Hepatocyte (in vitro differentiated cells): ENCODE measurements at regions not wholly inside any gene's neighbourhood (a gene's known extent, or its start where the extent isn't known, plus 50 kb on each side); places are given as distances from the start of the nearest gene placed in this dataset.

Experiments
- EZH2 ChIP-seq: fragments of 200-600 bp; sonication (generic); IDR thresholded peaks from 2 replicates; pipeline ENCODE4 v1.6.1; 2016; ENCODE audit warnings: antibody characterized with exemption, mild to moderate bottlenecking, borderline replicate concordance
- EZH2phosphoT487 ChIP-seq: fragments of 200-600 bp; sonication (generic); IDR thresholded peaks from one replicate; pipeline ENCODE4 v1.6.1; 2018; ENCODE audit warnings: antibody characterized with exemption, mild to moderate bottlenecking, low read depth, moderate library complexity; ENCODE audit not compliant: unreplicated experiment, severe bottlenecking
- TF ChIP-seq, protein P1 (sequence below): fragments of 200-600 bp; sonication (generic); IDR thresholded peaks from 2 replicates; pipeline ENCODE4 v1.5.1; 2016; ENCODE audit warnings: antibody characterized with exemption, mild to moderate bottlenecking; ENCODE audit not compliant: poor library complexity

DNA sequence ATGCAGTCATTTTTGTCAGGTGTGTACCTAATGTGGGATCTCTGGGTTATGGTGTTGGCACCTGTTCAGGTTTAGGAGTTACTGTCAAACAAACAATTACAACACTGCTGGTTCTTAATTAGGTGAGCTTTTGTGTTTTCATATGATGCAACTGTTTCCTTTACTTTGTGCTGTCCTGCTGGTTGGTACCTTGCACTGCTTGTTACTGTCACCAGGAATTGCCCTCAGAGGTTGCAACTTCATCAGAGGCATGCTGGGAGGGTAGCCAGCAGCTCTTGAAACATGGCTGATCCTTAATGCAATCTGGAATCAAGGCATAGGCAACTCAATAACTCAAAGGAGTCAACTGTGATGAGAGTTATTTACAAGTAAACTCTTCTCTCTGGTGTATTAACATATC lies 400.3 kb downstream of the MIAT start:
- TF ChIP-seq, protein P1, sequence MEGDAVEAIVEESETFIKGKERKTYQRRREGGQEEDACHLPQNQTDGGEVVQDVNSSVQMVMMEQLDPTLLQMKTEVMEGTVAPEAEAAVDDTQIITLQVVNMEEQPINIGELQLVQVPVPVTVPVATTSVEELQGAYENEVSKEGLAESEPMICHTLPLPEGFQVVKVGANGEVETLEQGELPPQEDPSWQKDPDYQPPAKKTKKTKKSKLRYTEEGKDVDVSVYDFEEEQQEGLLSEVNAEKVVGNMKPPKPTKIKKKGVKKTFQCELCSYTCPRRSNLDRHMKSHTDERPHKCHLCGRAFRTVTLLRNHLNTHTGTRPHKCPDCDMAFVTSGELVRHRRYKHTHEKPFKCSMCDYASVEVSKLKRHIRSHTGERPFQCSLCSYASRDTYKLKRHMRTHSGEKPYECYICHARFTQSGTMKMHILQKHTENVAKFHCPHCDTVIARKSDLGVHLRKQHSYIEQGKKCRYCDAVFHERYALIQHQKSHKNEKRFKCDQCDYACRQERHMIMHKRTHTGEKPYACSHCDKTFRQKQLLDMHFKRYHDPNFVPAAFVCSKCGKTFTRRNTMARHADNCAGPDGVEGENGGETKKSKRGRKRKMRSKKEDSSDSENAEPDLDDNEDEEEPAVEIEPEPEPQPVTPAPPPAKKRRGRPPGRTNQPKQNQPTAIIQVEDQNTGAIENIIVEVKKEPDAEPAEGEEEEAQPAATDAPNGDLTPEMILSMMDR = no peak
- TF ChIP-seq EZH2 = no peak
- no peak for TF ChIP-seq EZH2phosphoT487
